ENCODE measurements at regions not wholly inside any gene's neighbourhood (a gene's known extent, or its start where the extent isn't known, plus 50 kb on each side); places are given as distances from the start of the nearest gene placed in this dataset.

- no peak for TF ChIP-seq CTCF (IDR thresholded peaks at IDR 0.05; ENCODE audit: poor library complexity)
- TF ChIP-seq EZH2 (IDR thresholded peaks at IDR 0.05; ENCODE audit: borderline replicate concordance): no peak
- no peak for TF ChIP-seq EZH2phosphoT487 (IDR thresholded peaks at IDR 0.05; ENCODE audit: low read depth, severe bottlenecking, unreplicated experiment)
These were observed 220.0 kb upstream of the KLF6 start for GRCh38 chr10:4004990-4005389.
